Heart left ventricle (tissue), 16 donors: ENCODE measurements at regions not wholly inside any gene's neighbourhood (a gene's known extent, or its start where the extent isn't known, plus 50 kb on each side); places are given as distances from the start of the nearest gene placed in this dataset.

ENCODE experiments used
- ATAC-seq, 4 donors: fragments of 200-7000 bp; cut with Tn5 transposase; one replicate each; pipeline ENCODE4 v1.9.1; 2020 to 2022; ENCODE audit warnings: moderate library complexity in 4 of 4, mild to moderate bottlenecking in 3 of 4, moderate number of reproducible peaks in 1 of 4
- DNase-seq, 5 donors: peaks; one replicate each; pipeline ENCODE4 v3.0.0-alpha.2; 2020
- H3K27ac ChIP-seq, 12 donors: fragments of 200-600 bp; sonication (generic) in 4 of 12; one replicate each; pipeline versions ENCODE4 v1.5.0 to v1.8.0; 2016 to 2022; ENCODE audit warnings: mild to moderate bottlenecking in 2 of 12
- H3K27me3 ChIP-seq, 9 donors: fragments of 200-600 bp; sonication (generic) in 2 of 9; one replicate each; pipeline versions ENCODE4 v1.5.1 to v1.8.0; 2016 to 2022; ENCODE audit warnings: mild to moderate bottlenecking in 3 of 9
- H3K36me3 ChIP-seq, 9 donors: fragments of 200-600 bp; sonication (generic) in 2 of 9; one replicate each; pipeline versions ENCODE4 v1.5.0 to v1.8.0; 2018 to 2022; ENCODE audit warnings: mild to moderate bottlenecking in 2 of 9
- H3K4me1 ChIP-seq, 12 donors: fragments of 200-600 bp; sonication (generic) in 4 of 12; one replicate each; pipeline versions ENCODE4 v1.5.0 to v1.8.0; 2016 to 2022; ENCODE audit warnings: mild to moderate bottlenecking in 3 of 12
- H3K4me3 ChIP-seq, 12 donors: fragments of 200-600 bp; sonication (generic) in 4 of 12; one replicate each; pipeline versions ENCODE4 v1.5.0 to v1.8.0; 2017 to 2022; ENCODE audit warnings: mild to moderate bottlenecking in 9 of 12, moderate library complexity in 4 of 12
- H3K9me3 ChIP-seq, 12 donors: fragments of 200-600 bp; sonication (generic) in 4 of 12; one replicate each; pipeline versions ENCODE4 v1.5.0 to v1.8.0; 2016 to 2022; ENCODE audit warnings: mild to moderate bottlenecking in 1 of 12
- POLR2A ChIP-seq, 2 donors: fragments of 450-650 bp; IDR thresholded peaks; one replicate each; pipeline ENCODE4 v1.6.1; 2017; ENCODE audit warnings: antibody characterized with exemption in 2 of 2, mild to moderate bottlenecking in 2 of 2, moderate library complexity in 2 of 2
- WGBS, 4 donors: extraction: QIAGEN DNeasy Blood & Tissue Kit in 2 of 4; methylation state at CpG; one replicate each; pipeline versions ENCODE4 v1.1.5 to v1.1.7; 2013 to 2018; 5-methylcytosine and 5-hydroxymethylcytosine counted together
- intact Hi-C, 10 donors: fragments of 100-400 bp; cut with DNase I; formaldehyde crosslinking; loops; one replicate each; pipeline versions ENCODE4 v1.11.1 to v1.14.2; 2022
- TF ChIP-seq, protein P1 (sequence below), 12 donors: fragments of 200-600 bp; sonication (generic) in 4 of 12; IDR thresholded peaks; one replicate each; pipeline versions ENCODE4 v1.5.0 to v1.8.0; 2018 to 2022; ENCODE audit warnings: antibody characterized with exemption in 12 of 12, mild to moderate bottlenecking in 5 of 12
- donor health status: ischemic (EF 13 %, LVEDD 7.1; RV severe dilation, severe dysfunction).
- donor health status: healthy with polysubstance abuse.
- donor health status: DM: no; HTN: yes; CAD: no.
- donor health status: DM: no; HTN: no; CAD: no.
- donor health status: ischemic (EF 25% LVEDD 6.9; RV normal size, moderate dysfunction).
- donor health status: ischemic (EF 25% LVEDD 5.7; RV mildly dilated, moderate dysfunction).
- donor health status: healthy.
- donor health status: DM: yes; HTN: yes; CAD: no.
- donor health status: ischemic (EF 35%, LVEDD 5.7; RV mildly dilated, moderate dysfunction).
- donor health status: nonischemic (EF 11% LVEDD 7.7; RV severe dilation, severe dysfunction).
- donor health status: DM: yes; HTN: yes; CAD: no.
- donor health status: PGD.
- donor health status: ischemic (EF 29% LVEDD 5.4; RV normal size, mild dysfunction).
- donor health status: nonischemic (EF 23%, LVEDD 6.1; RV moderate dilation, normal function).

DNA sequence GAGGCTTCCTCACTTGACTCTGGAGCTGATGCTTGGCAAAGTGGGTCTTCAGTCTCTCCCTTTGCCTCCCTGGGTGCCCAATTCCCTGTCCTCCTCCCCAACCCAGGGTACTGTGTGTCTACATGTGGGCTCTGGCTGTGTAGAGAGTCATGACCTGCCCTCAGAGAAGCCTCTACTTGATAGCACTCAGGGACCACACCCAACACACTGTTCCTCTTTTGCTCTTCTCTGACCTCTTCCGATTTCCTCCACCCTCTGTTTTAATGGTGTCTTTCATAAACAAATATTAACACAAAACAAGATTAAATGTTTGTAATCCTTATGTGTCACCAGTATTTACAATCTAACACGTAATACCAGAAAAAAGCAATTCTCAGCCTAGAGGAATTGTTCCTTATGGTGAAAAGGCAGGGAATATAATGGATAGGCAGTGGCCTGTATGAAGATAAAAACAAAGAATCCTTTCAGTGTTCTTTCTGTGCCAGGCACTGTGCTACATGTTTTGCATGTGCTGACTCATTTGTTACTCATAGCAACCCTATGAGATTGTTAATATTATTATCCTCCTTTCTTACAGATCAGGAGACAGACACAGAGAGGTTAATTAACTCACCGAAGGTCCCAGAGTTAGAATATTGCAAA, 58.2 kb downstream of the HSD3B1 start:
- Histone ChIP-seq H3K4me1 (peaks cover 0 to 11% (median 0%) of the 10 kb centered on the region in 12 donors), H3K36me3 (no peaks in the 10 kb centered on the region), H3K9me3 (no peaks in the 10 kb centered on the region), H3K4me3 (no peak overlapping the region), H3K27ac (no peak overlapping the region), H3K27me3 (no peaks in the 10 kb centered on the region)
- ATAC-seq (peak in 1 of 4 donors; percentile 69), DNase-seq (no peak)
- 77 to 89% (median 86%) methylated on average over 3 of the region's 3 CpGs for WGBS, 4 donors
- TF ChIP-seq POLR2A (IDR thresholded peaks at IDR 0.05) = no peak
- TF ChIP-seq, protein P1, sequence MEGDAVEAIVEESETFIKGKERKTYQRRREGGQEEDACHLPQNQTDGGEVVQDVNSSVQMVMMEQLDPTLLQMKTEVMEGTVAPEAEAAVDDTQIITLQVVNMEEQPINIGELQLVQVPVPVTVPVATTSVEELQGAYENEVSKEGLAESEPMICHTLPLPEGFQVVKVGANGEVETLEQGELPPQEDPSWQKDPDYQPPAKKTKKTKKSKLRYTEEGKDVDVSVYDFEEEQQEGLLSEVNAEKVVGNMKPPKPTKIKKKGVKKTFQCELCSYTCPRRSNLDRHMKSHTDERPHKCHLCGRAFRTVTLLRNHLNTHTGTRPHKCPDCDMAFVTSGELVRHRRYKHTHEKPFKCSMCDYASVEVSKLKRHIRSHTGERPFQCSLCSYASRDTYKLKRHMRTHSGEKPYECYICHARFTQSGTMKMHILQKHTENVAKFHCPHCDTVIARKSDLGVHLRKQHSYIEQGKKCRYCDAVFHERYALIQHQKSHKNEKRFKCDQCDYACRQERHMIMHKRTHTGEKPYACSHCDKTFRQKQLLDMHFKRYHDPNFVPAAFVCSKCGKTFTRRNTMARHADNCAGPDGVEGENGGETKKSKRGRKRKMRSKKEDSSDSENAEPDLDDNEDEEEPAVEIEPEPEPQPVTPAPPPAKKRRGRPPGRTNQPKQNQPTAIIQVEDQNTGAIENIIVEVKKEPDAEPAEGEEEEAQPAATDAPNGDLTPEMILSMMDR (IDR thresholded peaks at IDR 0.05) = no peak
- intact Hi-C loops = no loop called here

DNA sequence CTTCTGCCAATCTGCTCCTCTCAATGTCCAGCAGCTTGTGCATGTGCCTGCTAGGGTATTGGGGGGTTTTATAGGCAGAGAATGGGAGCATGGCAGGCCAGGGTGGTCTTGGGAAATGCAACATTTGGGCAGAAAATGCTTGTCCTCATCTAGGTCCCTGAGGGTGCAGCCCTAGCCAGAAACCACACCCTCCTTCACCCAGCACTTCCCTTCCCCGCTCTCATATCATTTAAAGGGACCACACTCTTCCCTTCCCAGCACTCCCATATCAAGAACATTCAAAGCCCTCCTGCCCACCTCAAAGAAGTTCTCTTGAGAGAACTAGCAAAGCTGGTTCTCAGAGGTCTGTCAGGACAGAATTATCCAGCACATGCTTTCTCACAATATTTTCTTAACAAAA, 62.1 kb downstream of the HSD3B1 start:
- Histone ChIP-seq H3K27ac (no peak overlapping the region), H3K4me3 (no peak overlapping the region), H3K27me3 (no peaks in the 10 kb centered on the region), H3K36me3 (no peaks in the 10 kb centered on the region), H3K9me3 (no peaks in the 10 kb centered on the region), H3K4me1 (peaks cover 0 to 11% (median 0%) of the 10 kb centered on the region in 12 donors)
- intact Hi-C loops = no loop called here
- DNase-seq (no peak), ATAC-seq (no peak)
- TF ChIP-seq, protein P1 (IDR thresholded peaks at IDR 0.05) = no peak
- no peak for TF ChIP-seq POLR2A (IDR thresholded peaks at IDR 0.05)
- WGBS, 4 donors = 74 to 80% (median 78%) methylated on average over 1 of the region's 1 CpG
